GM12864 (cell line): ENCODE measurements at regions not wholly inside any gene's neighbourhood (a gene's known extent, or its start where the extent isn't known, plus 50 kb on each side); places are given as distances from the start of the nearest gene placed in this dataset.
"Not testable (repeated sequence)": the region's sequence is repeated elsewhere in the genome, so short reads cannot be mapped to it uniquely, and the experiment has no call there.

Experiments
- DNase-seq: peaks from one replicate; pipeline ENCODE4 v3.0.0-alpha.2; 2011; ENCODE audit warnings: low read depth
- H3K4me3 ChIP-seq: 2 replicates; pipeline ENCODE4 v1.5.1; 2011; ENCODE audit warnings: mild to moderate bottlenecking, low read depth, low read length, control low read depth
- TF ChIP-seq, protein P1 (sequence below): IDR thresholded peaks from 2 replicates; pipeline ENCODE4 v1.5.1; 2011; ENCODE audit warnings: low read depth, mild to moderate bottlenecking, moderate library complexity, low read length, control low read depth, inconsistent platforms; ENCODE audit errors: missing control alignments

DNA sequence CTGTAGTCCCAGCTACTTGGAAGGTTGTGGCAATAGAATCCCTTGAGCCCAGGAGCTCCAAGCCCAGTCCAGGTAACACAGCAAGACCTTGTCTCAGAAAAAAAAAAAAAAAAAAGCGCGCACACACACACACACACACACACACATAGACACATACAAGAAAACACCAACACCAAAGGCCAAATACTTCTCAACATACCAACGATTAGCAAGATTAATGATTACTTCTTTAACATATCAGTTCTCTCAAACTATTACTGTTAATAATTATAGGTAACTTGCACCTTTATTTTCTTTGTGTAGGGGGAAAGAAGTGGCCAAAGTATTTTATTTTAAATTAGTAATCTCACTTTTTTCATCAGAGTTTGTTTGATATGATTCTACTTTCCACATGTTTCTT is 289.5 kb upstream of the ADGRL2 start:
- no peak for DNase-seq
- H3K4me3 ChIP-seq, result no peak overlapping the region
- TF ChIP-seq, protein P1, sequence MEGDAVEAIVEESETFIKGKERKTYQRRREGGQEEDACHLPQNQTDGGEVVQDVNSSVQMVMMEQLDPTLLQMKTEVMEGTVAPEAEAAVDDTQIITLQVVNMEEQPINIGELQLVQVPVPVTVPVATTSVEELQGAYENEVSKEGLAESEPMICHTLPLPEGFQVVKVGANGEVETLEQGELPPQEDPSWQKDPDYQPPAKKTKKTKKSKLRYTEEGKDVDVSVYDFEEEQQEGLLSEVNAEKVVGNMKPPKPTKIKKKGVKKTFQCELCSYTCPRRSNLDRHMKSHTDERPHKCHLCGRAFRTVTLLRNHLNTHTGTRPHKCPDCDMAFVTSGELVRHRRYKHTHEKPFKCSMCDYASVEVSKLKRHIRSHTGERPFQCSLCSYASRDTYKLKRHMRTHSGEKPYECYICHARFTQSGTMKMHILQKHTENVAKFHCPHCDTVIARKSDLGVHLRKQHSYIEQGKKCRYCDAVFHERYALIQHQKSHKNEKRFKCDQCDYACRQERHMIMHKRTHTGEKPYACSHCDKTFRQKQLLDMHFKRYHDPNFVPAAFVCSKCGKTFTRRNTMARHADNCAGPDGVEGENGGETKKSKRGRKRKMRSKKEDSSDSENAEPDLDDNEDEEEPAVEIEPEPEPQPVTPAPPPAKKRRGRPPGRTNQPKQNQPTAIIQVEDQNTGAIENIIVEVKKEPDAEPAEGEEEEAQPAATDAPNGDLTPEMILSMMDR, result no peak

DNA sequence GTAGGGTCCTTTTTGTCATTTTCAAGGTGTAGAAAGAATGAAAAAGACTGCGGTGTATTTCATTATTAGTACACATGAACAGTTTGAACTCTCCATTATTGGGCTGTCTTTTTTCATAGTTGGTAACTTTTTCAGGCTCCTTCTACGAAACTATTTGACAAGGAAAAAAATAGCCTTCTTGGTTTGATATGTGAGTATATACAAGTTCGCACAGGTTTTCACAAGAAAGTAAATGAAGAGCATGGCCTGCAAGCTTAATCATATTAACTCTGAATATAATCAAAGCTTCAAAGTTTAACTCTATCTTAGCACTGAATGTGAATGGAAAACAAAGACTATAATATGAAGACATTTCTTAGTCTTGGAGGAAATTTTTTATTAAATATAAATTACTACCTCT is 290.0 kb upstream of the ADGRL2 start:
- TF ChIP-seq, protein P1, result no peak
- no peak for DNase-seq
- no peak overlapping the region for H3K4me3 ChIP-seq

DNA sequence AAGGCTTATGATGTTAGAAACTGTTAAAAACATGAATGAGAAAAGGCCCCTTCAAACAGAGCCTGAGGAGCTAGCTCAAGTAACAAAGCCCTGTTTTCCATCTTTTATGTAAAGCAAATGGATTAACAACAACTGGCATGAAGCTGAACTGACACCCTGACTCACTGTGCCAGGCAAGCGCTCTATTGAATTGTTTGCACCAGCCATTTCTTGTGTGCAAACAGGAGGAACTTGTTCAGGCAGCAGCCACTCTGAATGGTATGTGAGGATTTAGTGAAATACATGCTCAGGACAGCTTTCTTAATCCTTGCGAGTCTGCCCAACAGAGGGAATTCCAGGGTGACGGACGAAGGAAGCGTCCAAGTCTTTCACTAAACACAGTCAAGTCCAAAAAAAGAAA is 291.1 kb upstream of the ADGRL2 start:
- no peak overlapping the region for H3K4me3 ChIP-seq
- DNase-seq, result no peak
- TF ChIP-seq, protein P1, result no peak

DNA sequence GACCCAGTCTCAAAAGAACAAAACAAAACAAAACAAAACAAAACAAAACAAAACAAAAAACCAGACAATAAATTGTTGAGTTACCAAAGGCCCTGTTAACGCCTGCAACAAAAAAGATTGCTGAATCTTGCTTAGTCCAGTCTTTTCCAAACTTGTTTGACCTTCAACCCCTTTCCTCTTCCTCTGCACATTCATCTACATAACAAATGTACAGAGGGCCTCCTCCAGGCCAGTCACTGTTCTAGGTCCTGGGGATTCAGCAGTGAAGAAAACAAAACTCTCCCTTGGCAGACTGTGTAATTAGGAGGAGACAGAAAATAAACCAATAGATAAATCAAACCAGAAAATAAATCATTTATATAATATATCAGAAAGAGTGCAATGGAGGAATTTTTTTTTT is 294.0 kb upstream of the ADGRL2 start:
- no peak overlapping the region for H3K4me3 ChIP-seq
- no peak for DNase-seq
- TF ChIP-seq, protein P1, result no peak

DNA sequence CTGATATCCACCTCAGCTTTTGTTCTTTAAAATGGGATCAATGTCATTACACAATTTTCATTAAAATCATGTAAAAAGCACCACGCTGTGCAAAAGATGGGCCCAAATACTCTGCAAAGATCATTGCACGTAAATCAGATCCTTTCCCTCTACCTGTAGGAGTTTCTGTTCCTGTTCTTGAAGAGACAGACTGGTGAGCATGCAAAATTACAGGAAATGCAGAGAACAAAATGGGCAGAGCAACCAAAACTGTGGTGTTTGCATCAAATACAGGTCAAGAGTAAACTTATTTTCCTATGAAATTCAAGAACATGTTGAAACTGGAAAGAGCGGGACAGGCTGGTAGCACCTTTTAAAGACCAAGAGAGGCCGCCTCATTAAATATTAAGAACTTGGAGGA is 294.9 kb upstream of the ADGRL2 start:
- no peak overlapping the region for H3K4me3 ChIP-seq
- peak; percentile 72 for DNase-seq
- TF ChIP-seq, protein P1, result no peak

DNA sequence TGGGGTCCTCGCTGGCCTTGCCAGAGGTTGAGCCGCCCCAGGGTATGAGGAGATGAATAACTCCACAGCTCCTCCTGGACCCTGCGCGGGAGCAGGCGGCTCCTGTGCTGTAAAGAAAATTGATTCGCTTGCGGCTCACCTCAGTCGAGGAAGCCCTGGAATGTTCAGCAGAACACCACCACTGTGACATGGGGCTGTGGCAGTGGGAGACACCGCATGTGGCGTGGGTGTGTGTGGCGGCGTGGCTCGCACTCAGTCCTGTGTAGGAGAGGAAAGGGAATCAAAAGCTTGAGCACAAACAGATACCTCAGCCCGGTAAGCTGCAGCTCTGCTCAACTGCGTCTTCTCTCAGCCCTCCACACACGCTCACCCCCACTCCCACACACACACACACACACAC is 295.9 kb upstream of the ADGRL2 start:
- DNase-seq, H3K4me3 ChIP-seq: not testable (repeated sequence)

DNA sequence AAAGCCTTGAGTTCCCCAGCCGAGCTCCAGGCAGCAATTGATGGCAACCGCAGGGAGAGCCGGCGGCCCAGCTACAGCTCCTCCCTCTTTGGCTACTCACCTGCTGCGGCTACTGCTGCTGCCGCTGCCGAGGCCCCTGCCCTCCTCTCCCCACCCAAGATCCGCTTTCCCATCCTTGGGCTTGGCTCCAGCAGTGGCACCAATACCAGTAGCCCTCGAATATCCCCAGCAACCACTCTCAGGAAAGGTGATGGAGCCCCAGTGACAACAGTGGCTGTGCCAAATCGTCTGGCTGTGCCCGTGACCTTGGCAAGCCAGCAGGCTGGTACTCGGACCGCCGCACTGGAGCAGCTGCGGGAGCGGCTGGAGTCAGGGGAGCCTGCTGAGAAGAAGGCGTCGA is 298.0 kb upstream of the ADGRL2 start:
- DNase-seq, H3K4me3 ChIP-seq: not testable (repeated sequence)

DNA sequence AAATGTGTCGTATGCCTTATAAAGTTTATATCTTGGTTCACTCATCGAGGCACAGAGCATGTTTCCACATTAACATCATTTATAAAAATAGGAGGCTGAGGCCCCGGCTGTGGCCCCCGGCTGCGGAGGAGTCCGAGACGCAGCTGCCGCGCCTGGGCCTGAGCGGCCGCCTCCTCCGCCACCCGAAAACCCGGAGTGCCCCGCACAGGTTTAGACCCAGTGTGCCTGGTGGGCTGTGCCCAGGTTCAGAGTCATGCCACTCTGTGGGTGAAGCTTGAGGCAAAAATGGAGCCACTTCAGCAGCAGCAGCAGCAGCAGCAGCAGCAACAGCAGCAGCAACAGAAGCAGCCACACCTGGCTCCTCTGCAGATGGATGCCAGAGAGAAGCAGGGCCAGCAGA is 299.2 kb upstream of the ADGRL2 start:
- H3K4me3 ChIP-seq, DNase-seq: not testable (repeated sequence)

DNA sequence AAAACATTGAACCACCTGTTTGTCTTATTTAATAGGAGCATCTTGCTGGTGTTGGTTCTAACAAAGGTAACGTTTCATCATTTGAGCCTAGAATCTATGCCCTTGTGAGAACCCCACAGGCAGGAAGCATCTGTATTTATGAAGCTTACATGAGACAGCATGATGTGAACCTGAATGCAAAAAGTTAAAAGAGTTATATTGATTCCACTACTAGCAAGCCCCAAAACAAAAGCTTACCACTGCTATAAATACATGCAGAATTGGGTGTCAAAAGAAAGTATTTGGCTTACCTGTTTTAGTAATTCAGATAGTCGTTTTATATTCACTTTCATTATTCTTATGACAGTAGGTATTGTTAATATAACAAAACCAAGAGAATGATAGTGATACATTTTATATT is 301.2 kb upstream of the ADGRL2 start:
- H3K4me3 ChIP-seq, result no peak overlapping the region
- TF ChIP-seq, protein P1, result no peak
- no peak for DNase-seq
